Glomerular endothelial cell (primary cell): ENCODE measurements at regions not wholly inside any gene's neighbourhood (a gene's known extent, or its start where the extent isn't known, plus 50 kb on each side); places are given as distances from the start of the nearest gene placed in this dataset.
"Not testable (repeated sequence)": the region's sequence is repeated elsewhere in the genome, so short reads cannot be mapped to it uniquely, and the experiment has no call there.

Experiments used
- DNase-seq: peaks from one replicate; pipeline ENCODE4 v3.0.0-alpha.2; 2011; ENCODE audit warnings: low read depth, low spot score; ENCODE audit errors: extremely low read depth

DNA sequence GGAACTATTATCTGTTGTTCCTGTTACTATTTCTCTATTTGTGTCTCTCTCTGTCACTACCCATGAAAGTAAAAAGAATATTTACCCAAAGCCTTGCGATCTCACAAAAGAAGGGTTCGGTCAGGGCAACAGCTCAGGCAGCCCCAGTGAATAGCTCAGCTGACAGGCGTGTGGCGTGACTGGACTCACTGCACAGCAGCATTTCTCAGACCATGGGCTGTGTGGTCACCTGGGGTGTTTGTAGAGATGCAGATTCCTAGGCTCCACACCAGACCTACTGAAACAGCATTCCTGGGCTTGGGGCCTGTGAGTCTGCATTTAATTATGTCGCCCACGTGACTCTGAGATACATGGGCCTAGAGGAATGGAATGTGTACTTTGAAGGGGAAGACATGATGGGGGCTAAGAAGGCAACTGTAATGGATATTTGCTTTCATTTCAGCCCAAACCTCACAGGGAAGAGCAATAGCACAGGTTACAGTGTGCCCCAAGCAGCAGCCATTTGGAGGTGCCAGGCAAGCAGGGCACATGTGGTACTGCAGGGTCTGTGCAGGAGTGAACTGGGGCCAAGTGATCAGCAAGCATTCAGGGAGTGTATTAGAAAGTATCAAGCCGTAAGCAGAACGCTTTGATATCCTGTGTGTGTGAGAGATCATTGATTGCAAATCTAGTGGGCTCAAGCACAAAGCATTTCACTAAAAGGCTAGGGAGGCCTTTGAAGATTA is 90.4 kb upstream of the RBMS1 start:
- no peak for DNase-seq

DNA sequence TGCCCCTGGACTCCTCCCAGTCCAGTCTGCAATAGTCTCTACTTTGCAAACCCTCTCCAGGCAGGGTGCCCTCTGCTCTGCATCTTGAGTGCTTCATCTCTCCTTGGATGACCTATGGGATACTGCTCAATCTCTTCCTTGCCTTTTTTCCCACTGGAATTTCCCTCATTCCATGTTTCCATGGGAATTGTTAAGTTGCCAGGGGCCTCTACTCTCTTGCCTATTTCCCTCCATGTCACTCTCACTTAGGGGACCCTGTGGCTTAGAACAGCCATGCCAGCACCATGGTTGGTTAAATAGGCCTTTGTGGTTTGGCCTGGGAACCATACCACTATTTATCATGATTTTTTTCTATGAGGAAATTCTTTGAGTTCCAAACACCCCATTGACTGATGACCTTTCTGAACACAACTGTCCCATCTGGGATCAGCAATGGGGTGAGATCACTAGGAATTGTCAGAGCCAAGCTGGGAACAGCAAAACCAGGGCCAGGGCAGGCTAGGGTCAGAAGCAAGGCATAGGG is 91.4 kb upstream of the RBMS1 start:
- no peak for DNase-seq

DNA sequence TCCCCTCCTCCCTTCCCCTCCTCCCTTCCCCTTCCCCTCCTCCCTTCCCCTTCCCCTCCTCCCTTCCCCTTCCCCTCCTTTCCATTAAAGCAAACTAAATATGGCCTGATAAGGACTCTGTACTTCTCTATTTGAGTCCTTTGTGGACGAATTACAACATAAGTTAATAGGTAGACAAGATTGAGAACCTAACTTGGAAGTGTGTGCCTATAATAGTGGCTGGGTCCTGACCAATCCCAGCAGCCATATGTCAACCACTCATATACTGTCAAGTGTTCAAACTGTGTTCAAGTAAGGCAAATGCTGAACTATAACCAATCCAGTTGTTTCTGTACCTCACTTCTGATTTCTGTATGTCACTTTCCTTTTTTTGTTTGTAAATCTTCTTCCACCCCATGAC is 97.1 kb upstream of the RBMS1 start:
- no peak for DNase-seq

DNA sequence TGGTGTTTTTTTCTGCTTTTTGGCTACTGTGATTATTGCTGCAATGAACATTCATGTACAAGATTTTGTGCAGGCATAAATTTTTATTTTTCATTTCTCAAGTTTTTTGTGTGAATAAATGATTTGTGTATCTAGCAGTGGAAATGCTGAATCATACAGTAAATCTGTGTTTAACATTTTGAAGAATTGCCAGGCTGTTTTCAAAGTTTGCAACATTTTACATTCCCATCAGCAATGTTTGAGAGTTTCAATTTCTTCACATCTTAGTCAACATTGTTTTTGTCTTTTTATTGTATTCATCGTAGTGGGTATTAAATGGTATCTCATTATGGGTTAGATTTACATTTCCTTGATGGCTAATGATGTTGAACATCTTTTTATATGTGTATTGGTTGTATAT is 98.8 kb upstream of the RBMS1 start:
- no peak for DNase-seq

DNA sequence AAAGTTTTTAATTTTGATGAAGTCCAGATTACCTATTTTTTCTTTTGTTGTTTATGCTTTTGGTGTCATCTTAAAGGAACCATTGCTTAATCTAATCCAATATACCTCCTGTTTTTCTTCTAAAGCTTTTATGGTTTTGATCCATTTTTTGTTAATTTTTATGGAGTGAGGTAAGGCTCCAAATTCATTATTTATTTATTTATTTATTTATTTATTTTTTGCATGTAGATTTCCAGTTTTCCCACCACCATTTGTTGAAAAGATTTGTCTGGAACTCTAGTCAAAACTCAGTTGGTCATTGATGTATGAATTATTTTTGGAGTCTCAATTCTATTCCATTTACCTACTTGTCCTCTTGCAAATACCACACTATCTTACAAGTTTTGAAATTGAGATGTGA is 99.4 kb upstream of the RBMS1 start:
- DNase-seq = no peak

DNA sequence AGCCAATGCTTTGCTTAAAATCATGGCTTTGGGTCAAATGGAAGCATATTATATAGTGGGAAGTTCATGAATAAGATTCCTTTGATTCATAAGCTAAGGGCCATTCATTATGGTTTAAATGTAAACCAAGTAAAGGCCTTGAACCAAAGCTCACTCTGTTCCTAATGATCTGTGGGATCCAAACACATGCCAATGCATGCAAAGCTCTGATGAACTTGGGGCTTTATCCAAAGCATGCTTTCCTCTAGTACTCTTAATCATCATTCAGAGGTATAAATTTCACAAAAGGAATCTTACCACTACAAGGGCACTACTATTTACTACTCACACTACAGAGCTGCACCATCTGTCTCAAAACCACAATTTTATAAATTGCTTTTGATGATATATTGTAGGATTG is 102.8 kb upstream of the RBMS1 start:
- DNase-seq = no peak

DNA sequence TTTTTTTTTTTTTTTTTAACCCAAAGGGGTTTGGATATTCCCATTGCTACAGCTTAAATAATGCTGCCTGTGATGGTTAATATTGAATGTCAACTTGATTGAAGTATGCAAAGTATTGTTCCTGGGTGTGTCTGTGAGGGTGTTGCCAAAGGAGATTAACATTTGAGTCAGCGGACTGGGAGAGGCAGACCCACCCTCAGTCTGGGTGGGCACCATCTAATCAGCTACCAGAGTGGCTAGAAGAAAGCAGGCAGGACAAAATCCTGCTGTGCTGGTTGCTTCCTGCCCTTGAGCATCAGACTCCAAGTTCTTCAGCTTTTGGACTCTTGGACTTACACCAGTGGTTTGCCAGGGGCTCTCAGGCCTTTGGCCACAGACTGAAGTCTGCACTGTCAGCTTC is 106.8 kb upstream of the RBMS1 start:
- not testable (repeated sequence) for DNase-seq

DNA sequence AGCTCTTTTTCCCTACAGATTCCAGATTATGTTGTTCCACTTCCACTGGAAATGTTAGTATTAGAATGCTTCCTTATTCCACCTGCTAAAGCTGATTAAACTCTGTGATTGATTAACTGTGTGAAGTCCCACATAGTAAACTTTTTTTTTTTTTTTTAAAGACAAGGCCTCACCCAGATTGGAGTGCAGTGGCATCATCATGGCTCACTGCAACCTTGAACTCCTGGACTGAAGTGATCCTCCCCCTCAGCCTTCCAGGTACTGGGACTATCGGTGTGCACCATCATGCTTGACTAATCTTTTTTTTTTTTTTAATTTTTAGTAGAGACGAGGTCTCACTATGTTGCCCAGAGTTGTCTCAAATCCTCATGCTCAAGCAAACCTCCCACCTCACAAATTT is 108.5 kb upstream of the RBMS1 start:
- no peak for DNase-seq

DNA sequence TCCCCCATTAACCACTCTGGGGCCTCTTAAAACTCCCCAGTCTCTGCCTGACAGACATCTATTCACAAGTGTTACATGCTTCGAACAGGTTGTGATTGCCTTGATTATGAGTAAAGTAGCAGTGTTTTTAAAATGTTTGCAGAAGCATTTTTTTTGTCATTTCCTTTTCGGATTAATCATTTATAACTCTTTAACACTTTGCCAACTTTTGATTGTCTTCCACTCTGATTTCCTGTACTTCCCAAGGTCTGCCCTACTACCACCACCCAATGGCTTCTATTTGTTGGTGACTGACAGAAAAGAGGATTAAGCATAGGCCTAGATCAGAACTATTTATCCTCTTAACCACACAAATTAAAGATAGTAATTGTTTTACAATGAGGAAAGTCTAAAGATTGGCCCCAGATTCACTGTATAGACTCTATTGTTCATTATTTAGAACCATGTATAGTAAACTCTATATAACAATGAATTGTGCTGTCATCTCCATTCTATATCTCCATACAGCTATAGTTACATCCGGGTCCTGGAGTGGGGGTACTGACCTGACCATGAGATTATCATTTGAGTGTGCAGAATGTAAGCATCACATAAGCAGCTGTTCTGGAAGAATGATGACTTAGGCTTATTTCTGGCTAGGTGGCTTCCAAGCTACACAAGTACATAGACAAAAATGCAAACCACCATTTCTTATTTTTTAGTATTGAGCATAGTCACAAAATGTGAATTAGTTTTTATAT is 110.3 kb upstream of the RBMS1 start:
- DNase-seq = no peak

DNA sequence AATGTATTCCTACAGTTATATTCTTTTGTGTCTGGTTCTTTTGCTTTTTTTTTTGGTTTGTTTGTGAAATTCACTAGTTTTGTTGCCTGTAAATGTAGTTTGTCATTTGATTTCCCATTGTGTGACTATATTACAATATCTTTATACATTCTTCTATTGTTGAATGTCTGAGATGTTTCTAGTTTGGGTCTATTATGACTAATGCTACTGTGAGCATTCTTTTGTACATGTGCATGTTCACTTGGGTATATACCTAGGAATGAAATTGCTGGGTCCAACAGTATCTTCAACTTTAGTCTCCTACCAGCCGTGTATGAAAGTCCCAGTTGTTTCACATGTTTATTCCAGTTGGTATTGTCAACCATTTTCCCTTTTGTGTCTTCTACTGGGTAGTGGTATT is 112.7 kb upstream of the RBMS1 start:
- DNase-seq = no peak

DNA sequence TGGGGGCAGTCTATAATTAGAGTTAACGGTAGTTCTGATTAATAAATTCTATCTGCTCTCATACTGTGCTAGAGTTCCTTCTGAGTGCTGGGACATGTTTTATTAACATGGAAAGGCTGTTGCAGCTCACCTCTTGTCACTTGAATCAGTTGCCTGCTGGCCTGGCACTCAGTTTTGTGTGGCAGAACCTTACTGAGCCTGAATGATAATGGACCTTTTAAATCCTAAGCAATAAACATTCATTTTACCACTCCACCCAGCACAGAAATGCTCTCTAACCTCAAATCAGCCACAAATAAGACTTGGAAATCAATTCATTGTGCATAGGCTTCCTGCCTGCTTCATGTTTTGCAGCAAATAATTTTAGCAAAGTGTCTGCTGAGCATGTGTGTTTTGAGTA is 115.0 kb upstream of the RBMS1 start:
- no peak for DNase-seq

DNA sequence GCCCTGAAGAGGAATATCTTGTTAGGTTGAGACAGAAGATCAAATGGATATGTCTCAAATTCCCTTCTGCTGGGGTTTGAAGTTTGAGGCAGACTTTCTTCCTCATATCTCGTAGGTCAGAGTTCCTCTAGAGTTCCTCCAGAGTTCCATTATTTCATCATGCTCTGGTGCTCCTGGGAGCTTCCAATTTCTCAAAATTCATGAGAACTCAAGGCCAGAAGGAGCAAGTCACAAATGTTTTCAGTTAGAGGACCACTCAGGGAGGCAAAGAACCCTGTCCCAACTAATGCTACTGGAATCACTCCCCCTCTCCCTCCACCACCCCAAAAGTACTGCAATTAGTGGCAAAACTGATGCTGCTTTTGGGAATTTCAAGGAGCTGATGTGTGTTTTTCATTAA is 115.7 kb upstream of the RBMS1 start:
- no peak for DNase-seq

DNA sequence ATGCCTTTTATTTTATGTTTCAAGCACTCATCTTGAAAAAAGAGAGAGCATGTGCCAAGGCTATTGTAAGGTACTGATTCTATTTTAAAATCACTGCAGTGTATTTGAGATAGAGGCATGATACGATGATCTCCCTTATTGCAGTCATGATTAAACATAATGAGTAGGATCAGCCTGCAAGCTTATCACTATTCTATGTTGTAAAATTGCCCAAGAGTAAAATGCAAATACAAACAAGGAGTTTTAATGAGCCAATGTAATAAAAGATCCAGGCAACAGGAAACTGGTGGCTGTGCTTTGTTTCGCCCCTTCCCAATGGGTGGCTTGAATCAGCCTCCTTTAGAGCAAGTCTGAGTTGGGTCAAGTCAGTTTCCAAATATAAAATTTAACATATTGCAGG is 116.4 kb upstream of the RBMS1 start:
- no peak for DNase-seq

DNA sequence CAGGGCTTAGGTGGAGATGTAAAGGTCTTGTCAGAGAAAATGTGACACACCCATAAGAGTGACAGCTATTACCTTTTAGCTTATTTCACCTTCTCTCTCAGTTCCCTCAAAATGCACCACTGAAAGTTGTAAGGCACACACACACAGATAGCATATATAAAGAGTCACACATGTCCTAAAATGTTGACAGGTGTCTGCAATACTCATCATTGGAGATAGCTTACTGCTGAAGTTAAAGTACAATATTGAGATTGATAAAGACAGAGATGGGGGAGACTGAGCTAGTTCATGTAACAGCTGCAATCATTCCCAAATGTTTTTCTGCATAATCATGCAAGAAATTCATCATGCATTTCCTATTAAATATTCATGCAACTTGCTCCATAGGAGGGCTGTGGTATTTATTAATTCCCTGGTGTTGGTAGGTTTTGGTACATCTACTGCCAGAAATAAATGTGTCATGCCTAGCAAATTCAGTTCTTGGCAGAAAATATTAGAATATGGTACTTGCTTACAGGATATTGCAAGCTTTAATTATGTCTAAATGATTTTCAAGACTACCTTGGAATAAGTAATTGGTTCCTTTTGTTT is 118.8 kb upstream of the RBMS1 start:
- no peak for DNase-seq

DNA sequence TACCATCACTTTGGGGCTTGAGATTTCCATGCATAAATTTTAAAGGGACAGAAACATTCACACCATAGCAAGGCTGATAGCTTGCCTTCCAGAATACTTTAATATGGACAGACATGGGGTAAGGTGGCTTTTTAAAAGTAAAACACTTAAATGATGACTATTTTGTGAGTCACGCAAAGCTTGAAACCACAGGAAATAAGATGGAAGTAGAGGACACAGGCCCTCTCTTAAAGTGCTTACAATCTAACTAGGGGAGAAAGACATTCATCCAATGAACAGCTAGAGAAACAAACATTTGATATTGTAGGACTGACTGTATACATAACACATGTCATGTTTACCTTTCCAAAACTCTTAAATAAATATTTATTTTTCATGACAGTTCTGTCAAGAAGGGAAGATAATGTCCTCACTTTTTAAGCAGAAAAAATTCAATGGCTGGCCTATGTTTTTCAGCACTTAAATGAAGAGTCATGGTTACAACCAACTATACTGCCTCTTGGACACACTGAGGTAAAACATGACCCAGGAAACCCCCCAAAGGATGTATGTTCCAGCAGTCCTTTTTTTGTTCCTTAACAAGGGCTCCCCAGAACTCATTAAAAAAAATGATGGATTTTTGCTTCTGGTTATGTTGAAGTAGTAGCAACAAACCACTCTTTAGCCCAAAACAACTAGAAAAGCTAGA is 120.0 kb upstream of the RBMS1 start:
- DNase-seq = no peak

DNA sequence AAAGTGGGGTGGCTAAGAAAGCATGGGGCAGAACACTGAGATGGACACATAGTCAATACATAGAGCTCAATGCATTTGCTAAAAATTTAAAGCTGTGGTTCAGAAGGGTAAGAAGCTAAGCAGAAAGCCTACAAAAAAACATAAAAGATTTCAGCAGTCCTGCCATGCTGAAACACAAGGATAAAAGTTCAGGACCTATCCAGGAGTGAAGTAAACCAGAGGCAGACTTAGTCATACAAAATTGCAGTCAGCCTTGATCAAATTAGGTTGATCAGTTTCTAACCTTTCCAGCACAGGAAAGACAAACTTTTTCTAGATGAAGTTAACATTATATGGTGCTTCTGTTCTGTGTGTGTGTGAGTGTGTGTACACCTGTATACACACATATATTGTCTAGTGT is 120.8 kb upstream of the RBMS1 start:
- no peak for DNase-seq

DNA sequence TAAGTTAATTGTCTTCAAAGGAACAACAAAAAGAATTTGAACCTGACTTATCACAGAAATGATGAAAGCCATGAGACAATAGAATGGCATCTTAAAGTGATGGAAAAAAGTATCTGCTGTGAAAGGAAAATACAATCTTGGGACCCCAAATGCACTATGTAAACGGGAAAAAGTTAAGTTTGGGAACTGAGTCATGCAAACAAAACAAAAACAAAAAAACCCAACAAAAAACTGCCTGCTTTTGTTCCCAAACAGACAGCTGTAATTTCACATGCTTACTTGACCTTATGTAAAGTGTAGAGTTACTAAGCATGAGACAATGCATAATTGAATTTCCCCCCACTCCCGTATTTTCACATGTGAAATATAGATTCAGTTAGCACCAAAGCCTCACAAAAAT is 122.1 kb upstream of the RBMS1 start:
- no peak for DNase-seq

DNA sequence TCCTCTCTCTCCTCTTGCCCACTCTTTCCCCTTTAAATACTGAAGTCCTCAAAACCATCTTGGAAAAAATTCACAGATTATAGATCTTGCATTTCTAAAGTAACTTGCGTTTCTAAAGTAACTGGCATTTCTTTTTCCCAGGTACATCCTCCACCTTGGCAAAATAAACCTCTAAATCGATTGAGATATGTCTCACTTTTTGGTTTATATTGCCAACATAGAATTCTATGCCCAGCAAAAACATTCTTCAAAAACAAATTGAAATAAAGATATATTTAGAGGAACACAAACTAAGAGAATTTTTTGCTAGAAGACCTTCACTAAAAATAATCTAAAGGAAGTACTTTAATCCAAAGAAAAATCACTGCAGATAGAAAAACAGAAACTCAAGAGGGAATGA is 122.5 kb upstream of the RBMS1 start:
- DNase-seq = no peak

DNA sequence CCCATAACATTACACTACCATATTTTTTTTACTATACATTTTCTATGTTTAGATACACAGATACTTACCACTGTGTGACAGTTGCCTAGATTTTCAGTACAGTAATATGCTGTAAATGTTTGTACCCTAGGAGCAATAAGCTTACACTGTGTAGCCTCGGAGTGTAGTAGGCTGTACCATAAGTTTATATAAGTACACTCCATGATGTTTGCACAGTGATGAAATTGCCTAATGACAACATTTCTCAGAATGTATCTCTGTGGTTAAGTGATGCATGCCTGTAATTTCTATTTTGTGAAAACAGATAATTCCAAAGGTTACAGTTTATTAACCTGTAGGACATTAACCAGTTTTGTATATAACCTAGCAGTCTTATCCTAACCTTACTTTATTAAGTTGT is 128.1 kb upstream of the RBMS1 start:
- no peak for DNase-seq

DNA sequence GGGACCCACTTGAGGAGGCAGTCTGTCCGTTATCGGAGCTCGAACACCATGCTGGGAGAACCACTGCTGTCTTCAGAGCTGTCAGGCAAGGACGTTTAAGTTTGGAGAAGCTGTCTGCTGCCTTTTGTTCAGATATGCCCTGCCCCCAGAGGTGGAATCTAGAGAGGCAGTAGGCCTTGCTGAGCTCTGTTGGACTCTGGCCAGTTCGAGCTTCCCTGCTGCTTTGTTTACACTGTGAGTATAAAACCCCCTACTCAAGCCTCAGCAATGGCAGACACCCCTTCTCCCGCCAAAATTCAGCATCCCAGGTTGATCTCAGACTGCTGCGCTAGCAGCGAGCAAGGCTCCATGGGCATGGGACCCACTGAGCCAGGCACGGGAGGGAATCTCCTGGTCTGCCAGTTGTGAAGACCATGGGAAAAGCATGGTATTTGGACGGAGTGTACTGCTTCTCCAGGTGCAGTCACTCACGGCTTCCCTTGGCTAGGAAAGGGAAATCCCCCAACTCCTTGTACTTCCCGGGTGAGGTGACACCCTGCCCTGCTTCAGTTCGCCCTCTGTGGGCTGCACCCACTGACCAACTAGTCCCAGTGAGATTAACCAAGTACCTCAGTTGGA is 134.5 kb upstream of the RBMS1 start:
- not testable (repeated sequence) for DNase-seq

DNA sequence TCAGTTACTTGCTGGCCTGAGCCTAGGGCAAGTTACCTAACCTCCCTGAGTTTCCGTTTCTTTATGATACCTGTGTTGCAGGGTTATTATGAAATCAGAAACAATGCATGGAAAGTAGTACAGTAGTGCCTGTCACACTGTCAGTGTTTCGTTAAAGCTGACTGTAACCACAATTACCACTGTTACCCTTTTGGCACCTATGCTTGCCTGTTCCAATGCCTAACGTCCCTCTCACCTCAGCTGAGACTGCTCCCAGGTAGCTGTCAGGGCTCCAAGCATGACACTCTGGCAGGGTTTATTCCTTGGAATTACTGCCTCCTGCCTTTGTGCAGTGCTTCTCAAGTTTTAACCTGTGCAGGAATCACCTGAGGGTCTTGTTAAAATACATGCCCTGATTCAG is 135.2 kb upstream of the RBMS1 start:
- no peak for DNase-seq
